ENCODE measurements at regions not wholly inside any gene's neighbourhood (a gene's known extent, or its start where the extent isn't known, plus 50 kb on each side); places are given as distances from the start of the nearest gene placed in this dataset.
A peak's percentile ranks its signal among the peaks of the same experiment; 100 is the strongest.
"Not testable (repeated sequence)": the region's sequence is repeated elsewhere in the genome, so short reads cannot be mapped to it uniquely, and the experiment has no call there.

GRCh38 chr5:147084702-147085101, 150.1 kb upstream of the STK32A start:
- no peak for DNase-seq

DNA sequence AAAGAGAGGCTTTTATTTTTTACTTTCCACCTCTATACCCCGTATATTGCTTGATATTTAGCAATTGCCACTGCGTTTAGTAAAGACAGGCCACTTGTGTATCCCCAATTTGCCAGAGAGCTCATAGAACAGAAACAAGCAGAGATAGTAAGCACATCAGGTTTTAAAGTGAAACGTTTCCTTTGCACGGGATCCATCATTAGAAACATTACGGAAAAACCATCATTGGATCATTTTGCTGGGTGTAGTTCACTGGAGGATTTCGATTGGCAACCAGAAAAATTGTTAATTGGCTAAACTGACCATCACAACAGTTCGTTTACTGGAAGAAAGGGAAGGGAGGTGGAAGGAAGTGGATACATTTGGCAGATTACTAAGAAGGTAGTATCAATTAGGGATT, 149.4 kb upstream of the STK32A start:
- no peak for DNase-seq

GRCh38 chr5:147092044-147092443, 142.8 kb upstream of the STK32A start:
- no peak for DNase-seq

GRCh38 chr5:147093138-147093537, 141.7 kb upstream of the STK32A start:
- DNase-seq: no peak

GRCh38 chr5:147095740-147096139, 139.1 kb upstream of the STK32A start:
- no peak for DNase-seq

DNA sequence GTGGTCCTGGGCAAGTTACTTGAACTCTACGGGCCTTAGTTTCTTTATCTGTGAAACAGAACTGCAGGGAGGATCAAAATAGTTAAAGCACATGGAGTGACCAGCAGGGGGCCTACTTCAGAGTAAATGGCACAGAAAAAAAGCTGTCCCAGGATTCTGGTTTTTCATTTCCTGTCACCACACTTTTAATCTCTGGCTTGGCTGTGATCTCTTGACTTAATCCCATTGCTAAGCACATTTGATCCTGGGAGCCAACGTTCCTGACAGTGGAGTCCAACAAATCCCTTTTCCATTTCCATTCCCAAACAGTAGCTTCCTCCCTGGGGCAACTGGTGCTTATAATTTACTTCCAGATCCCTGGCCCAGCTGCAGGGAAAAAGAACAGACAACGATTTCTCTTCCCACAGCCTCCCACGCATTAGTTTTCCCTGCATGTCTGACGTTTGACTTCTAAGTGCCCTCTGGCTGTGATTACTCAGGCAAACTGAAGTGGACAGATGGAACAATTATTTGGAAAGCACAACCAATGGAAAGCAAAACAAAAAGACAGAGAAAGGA, 136.5 kb upstream of the STK32A start:
- peak; percentile 93 for DNase-seq

DNA sequence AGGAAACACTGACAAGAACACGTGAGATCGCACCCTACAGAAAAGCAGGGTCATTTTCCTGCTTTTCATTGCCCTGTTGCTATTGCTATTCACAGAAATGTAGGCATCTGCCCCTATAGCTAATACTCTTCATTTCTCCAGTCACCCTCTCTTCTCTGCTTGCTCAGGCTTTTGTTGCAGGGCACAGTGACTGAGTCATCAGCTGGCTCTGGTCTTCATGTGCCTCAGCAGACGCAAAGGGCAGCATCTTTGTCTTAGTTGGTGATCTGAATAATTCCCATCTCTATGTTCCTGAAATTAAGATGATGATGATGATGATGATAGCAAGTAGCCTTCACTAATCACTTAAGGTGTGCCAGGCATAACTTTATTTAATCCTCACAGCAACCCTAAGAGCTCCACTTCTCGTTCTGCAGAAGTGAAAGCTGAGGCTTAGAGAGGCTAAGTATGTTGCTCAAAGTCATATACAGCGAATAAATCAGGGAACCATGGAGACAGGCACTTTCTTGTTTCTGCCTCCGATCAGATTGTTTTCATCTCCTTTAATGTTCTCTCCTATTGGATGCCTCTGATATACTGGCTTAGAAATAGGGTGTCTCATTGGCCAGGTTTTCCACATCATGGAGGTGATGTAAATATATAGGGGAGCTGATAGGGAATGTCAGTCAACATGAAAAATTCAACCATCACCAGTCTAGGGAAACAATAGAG, 133.0 kb upstream of the STK32A start:
- DNase-seq: no peak

- DNase-seq: no peak
These were observed 121.9 kb upstream of the STK32A start for GRCh38 chr5:147112899-147113298.

- no peak for DNase-seq
These were observed 120.9 kb upstream of the STK32A start for GRCh38 chr5:147113967-147114366.

DNA sequence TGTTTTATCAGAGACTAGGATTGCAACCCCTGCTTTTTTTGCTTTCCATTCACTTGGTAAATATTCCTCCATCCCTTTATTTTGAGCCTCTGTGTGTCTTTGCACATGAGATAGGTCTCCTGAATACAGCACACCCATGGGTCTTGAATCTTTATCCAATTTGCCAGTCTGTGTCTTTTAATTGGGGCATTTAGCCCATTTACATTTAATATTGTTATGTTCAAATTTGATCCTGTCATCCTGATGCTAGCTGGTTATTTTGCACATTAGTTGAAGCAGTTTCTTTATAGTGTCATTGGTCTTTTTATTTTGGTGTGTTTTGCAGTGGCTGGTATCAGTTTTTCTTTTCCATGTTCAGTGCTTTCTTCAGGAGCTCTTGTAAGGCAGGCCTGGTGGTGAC, 95.1 kb upstream of the STK32A start:
- not testable (repeated sequence) for DNase-seq

- peak; percentile 79 for DNase-seq
These were observed 94.3 kb upstream of the STK32A start for GRCh38 chr5:147140558-147140957.

- not testable (repeated sequence) for DNase-seq
These were observed 93.2 kb upstream of the STK32A start for GRCh38 chr5:147141580-147141979.

DNA sequence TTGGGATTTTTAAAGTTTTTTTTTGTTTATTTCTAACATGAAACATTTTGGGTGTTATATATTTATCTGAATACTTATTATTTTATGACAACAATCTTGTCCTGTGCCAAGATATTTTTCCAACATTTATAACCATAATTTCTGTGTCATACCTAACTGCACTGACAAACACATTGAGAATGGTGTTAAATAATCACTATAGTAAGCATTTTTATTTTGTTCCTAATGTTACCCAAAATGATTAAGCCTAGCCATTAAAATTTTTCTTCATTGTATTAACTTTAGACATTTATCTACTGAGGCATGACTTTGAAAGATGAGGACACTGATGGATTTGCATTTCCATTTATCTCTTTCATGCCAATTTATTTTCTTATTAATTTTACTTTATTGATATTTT, 91.6 kb upstream of the STK32A start:
- no peak for DNase-seq

- no peak for DNase-seq
These were observed 89.5 kb upstream of the STK32A start for GRCh38 chr5:147145328-147145727.

DNA sequence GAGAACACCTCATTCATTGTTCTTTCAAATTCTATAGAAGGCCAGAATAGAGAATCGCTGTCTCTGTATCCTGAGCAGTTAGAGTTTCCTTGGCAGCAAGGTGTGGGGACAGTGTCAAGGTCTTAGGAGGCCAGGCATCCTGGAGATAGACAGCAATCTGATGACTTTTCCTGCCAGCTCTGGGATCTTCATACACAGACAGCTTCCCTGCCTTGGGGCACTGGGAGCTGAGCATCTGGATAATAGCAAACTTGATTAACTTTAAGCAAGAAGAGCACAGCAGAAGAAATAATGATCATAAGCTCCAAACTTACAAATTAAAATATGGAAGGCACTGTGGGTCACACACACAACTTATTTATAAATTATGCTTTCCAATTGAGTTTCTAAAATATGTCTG, 86.1 kb upstream of the STK32A start:
- DNase-seq: no peak

GRCh38 chr5:147152086-147152485, 82.7 kb upstream of the STK32A start:
- no peak for DNase-seq

DNA sequence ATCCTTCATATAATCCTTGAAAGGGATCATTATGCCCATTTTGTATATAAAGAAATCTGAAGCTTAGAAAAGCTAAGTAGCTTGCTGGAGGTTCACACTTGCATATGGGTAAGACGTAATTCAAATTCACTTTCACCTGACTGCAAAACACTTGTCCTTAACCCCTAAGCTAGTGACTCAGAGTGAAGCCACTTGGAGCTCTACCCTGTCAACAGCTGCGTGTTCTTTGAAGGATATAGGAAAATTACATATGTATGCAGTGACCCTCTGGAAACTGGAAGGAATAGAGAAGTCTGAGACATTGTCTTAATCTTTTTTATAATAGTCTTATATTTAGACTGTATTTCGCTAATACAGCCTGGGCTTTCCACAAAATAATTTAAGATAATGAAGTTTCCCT, 80.0 kb upstream of the STK32A start:
- no peak for DNase-seq

DNA sequence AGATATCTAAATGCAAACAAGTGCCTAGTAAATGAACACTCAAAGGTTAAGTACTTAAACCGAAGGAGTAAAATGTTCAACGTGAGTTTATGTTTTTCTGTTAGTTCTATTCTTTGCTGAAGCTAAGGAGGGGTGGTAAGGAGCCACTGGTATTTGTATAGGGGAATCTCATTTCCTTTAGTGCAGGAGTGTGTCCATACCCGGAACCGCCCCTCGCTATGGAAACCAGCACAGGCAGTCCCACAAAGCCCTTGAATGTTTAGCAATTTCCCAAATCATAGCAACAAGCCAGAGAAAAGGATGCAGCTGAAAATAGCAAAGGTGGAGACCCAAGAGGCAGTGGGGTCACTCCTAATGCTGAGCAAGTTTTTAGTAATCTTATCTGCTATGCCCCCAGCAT, 78.8 kb upstream of the STK32A start:
- no peak for DNase-seq

- no peak for DNase-seq
These were observed 73.7 kb upstream of the STK32A start for GRCh38 chr5:147160902-147161700.

DNA sequence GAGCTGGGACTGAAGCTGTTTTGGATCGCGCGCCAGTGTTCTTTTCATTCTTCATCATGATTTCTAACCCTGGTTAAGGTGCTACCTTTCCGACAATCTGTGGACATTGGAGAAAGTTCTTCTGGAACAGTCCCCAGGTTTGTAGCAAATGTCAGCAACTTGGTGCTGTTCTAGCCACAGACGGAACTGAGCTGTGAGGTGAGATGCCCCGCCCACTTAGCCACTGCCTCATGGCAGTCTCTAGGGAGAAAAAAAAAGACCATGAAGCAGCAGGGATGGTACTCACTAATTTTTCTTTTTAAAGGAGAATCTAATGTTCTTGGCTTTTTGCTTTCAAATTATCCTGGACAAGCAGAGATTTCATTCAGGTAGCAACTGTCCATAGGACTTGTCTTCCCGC, 72.1 kb upstream of the STK32A start:
- DNase-seq: no peak

DNA sequence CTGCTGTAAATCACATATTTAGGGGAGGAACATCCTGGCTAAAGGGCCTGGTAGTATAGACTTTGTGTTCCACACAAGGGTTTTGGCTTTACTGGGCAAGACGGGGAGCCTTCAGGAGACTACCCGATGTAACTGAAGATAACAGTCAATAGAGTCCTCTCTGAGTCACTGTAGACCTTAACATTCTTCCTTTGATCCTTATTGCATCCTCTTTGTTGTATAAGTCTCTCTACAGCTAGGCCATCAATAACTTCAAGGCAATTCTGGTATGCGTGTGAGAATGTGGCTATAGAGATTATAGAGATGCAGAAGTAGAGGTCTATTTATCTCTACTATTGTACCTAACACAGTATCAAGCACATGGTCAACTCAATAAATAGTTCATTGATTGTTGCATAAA, 67.3 kb upstream of the STK32A start:
- DNase-seq: no peak

DNA sequence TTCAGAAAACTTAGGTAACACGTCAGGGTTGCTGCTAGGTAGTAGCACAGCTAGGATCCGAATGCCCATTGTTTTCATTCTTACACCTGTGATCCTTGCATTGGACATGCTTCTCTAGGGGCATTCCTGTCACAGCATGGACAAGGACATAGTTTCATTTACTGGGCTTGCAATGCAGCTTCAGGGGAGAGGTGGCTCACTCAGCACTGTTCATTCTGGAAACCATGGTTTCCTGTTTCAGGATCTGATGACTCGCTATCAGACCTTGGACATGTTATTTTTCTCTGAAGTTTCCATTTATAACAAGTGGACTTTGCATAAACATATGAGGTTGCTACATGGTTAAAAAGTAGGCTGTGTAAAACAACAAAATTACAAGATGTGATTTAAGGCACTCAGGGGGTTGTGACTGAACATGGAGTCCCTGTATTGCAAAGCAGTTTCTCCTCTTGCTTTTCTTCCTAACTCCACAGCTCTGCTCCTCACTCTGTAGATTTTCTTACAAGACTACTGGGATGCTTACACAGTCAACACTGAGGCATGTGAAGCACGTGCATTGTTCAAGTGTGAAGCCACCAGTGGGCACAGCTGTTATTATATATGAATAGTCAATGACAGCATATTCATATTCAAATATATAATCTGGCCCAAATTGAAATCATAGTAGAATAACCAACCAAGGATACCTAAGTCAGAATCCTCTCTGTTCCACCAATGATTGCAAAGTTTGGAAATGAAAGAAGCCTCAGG, 66.1 kb upstream of the STK32A start:
- no peak for DNase-seq

DNA sequence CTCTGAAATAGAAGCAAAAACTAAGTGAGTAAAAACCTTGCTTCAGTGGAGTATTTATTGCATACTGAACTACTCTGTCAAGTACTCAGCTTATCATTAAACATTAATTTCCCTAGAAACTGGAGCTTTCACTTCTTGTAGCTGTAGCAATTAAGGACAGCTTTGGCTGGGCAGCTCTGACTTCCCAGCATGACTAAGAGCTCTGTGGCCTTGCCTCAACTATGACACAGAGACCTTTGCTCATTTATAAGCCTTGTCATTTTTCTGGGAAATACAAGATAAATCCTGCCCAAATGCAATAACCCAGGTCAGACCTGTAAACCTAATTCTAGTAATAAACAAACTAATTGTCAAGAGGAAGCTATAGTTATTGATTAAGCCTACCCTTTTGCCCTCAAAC, 65.4 kb upstream of the STK32A start:
- DNase-seq: no peak

DNA sequence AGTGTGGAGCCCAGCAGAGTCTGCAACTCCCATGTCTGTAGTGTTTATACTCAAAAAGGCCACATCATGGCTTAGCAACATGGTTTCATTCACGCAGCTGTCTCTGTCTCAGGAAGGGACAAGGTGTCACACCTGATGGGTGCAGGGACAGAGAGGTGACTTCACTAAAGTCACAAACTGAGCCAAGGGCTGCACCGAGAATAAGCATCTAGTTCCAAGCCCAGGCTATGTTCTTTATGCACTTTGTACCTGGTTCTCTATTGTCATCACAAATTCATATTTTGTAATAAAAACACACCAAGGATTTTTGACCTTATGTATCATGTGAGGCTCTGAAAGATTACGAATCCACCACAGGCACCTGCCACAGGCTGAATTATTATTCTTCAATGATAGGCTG, 64.9 kb upstream of the STK32A start:
- no peak for DNase-seq

Measured in NCI-H2029 treated with DMSO at 0.1 percent for 48 hours (cell line).